ENCODE measurements at regions not wholly inside any gene's neighbourhood (a gene's known extent, or its start where the extent isn't known, plus 50 kb on each side); places are given as distances from the start of the nearest gene placed in this dataset.

- DNase-seq: no peak
- H3K4me1 Mint-ChIP-seq (ENCODE audit: low read depth, unreplicated experiment): peaks cover 2% of the 10 kb centered on the region
- no peaks in the 10 kb centered on the region for H3K9me3 Mint-ChIP-seq (ENCODE audit: unreplicated experiment)
- TF ChIP-seq CTCF (IDR thresholded peaks at IDR 0.05; ENCODE audit: partially characterized antibody, unreplicated experiment): no peak
- H3K4me3 Mint-ChIP-seq (ENCODE audit: unreplicated experiment): no peak overlapping the region
- H3K36me3 Mint-ChIP-seq (ENCODE audit: unreplicated experiment): no peaks in the 10 kb centered on the region
- peaks cover 2% of the 10 kb centered on the region for H3K27me3 Mint-ChIP-seq (ENCODE audit: unreplicated experiment)
- no peak overlapping the region for H3K27ac Mint-ChIP-seq (ENCODE audit: unreplicated experiment)
Measured at GRCh38 chr2:219876931-219877330, 249.5 kb downstream of the SLC4A3 start.

GRCh38 chr2:219877728-219878127 lies 250.3 kb downstream of the SLC4A3 start:
- no peaks in the 10 kb centered on the region for H3K4me1 Mint-ChIP-seq (ENCODE audit: low read depth, unreplicated experiment)
- no peak overlapping the region for H3K27ac Mint-ChIP-seq (ENCODE audit: unreplicated experiment)
- no peaks in the 10 kb centered on the region for H3K9me3 Mint-ChIP-seq (ENCODE audit: unreplicated experiment)
- H3K4me3 Mint-ChIP-seq (ENCODE audit: unreplicated experiment): no peak overlapping the region
- no peak for DNase-seq
- no peaks in the 10 kb centered on the region for H3K36me3 Mint-ChIP-seq (ENCODE audit: unreplicated experiment)
- peaks cover 2% of the 10 kb centered on the region for H3K27me3 Mint-ChIP-seq (ENCODE audit: unreplicated experiment)
- TF ChIP-seq CTCF (IDR thresholded peaks at IDR 0.05; ENCODE audit: partially characterized antibody, unreplicated experiment): no peak

- no peaks in the 10 kb centered on the region for H3K9me3 Mint-ChIP-seq (ENCODE audit: unreplicated experiment)
- no peak for DNase-seq
- no peak overlapping the region for H3K4me3 Mint-ChIP-seq (ENCODE audit: unreplicated experiment)
- H3K4me1 Mint-ChIP-seq (ENCODE audit: low read depth, unreplicated experiment): no peaks in the 10 kb centered on the region
- H3K36me3 Mint-ChIP-seq (ENCODE audit: unreplicated experiment): no peaks in the 10 kb centered on the region
- no peak overlapping the region for H3K27ac Mint-ChIP-seq (ENCODE audit: unreplicated experiment)
- peaks cover 2% of the 10 kb centered on the region for H3K27me3 Mint-ChIP-seq (ENCODE audit: unreplicated experiment)
- no peak for TF ChIP-seq CTCF (IDR thresholded peaks at IDR 0.05; ENCODE audit: partially characterized antibody, unreplicated experiment)
Measured at GRCh38 chr2:219878516-219878915, 251.1 kb downstream of the SLC4A3 start.

- Mint-ChIP-seq H3K27me3 (ENCODE audit: unreplicated experiment) (no peaks in the 10 kb centered on the region), H3K36me3 (ENCODE audit: unreplicated experiment) (no peaks in the 10 kb centered on the region), H3K4me1 (ENCODE audit: low read depth, unreplicated experiment) (no peaks in the 10 kb centered on the region), H3K27ac (ENCODE audit: unreplicated experiment) (no peak overlapping the region), H3K9me3 (ENCODE audit: unreplicated experiment) (no peaks in the 10 kb centered on the region), H3K4me3 (ENCODE audit: unreplicated experiment) (no peak overlapping the region)
- no peak for TF ChIP-seq CTCF (IDR thresholded peaks at IDR 0.05; ENCODE audit: partially characterized antibody, unreplicated experiment)
- DNase-seq: no peak
Measured at GRCh38 chr2:219881851-219882250, 254.4 kb downstream of the SLC4A3 start.

- Mint-ChIP-seq H3K27me3 (ENCODE audit: unreplicated experiment) (no peaks in the 10 kb centered on the region), H3K4me3 (ENCODE audit: unreplicated experiment) (no peak overlapping the region), H3K4me1 (ENCODE audit: low read depth, unreplicated experiment) (no peaks in the 10 kb centered on the region), H3K36me3 (ENCODE audit: unreplicated experiment) (no peaks in the 10 kb centered on the region), H3K27ac (ENCODE audit: unreplicated experiment) (no peak overlapping the region), H3K9me3 (ENCODE audit: unreplicated experiment) (no peaks in the 10 kb centered on the region)
- TF ChIP-seq CTCF (IDR thresholded peaks at IDR 0.05; ENCODE audit: partially characterized antibody, unreplicated experiment): no peak
- DNase-seq: no peak
Measured at GRCh38 chr2:219886615-219887014, 259.2 kb downstream of the SLC4A3 start.
